ENCODE measurements at regions not wholly inside any gene's neighbourhood (a gene's known extent, or its start where the extent isn't known, plus 50 kb on each side); places are given as distances from the start of the nearest gene placed in this dataset.

- H3K27me3 ChIP-seq (ENCODE audit: control insufficient read depth in 4 of 4, insufficient read depth in 4 of 4, low read length in 3 of 4): no peaks in the 10 kb centered on the region
- no peak overlapping the region for H3K9ac ChIP-seq (ENCODE audit: low read depth in 1 of 2, low read length in 2 of 2)
- peak overlapping the region; percentile 48 to 71 for H3K27ac ChIP-seq (ENCODE audit: low read depth in 1 of 2, low read length in 2 of 2)
These were observed 161.3 kb upstream of the GGTLC1 start for GRCh38 chr20:24149881-24150307.

More at GRCh38 chr20:24149881-24150307, 161.3 kb upstream of the GGTLC1 start:
- TF ChIP-seq JUND (IDR thresholded peaks at IDR 0.05) (peak in 1 of 2 donors; percentile 88), RAD21 (IDR thresholded peaks at IDR 0.05) (peak; percentile 71 to 76), ATF3 (IDR thresholded peaks at IDR 0.05) (no peak), SP1 (IDR thresholded peaks at IDR 0.05) (peak; percentile 90), REST (IDR thresholded peaks at IDR 0.05) (peak; percentile 44), YY1 (IDR thresholded peaks at IDR 0.05) (peak; percentile 83), MAX (IDR thresholded peaks at IDR 0.05) (peak; percentile 95), ZBTB33 (IDR thresholded peaks at IDR 0.05) (peak; percentile 88), CTCF (IDR thresholded peaks at IDR 0.05; ENCODE audit: low read depth, low read length, missing input control) (peak; percentile 87), EGR1 (IDR thresholded peaks at IDR 0.05; ENCODE audit: low read depth in 2 of 2) (peak in 1 of 2 donors; percentile 71), RXRA (IDR thresholded peaks at IDR 0.05) (peak; percentile 91 to 95), FOXA1 (IDR thresholded peaks at IDR 0.05) (peak; percentile 74), HNF4A (conservative IDR thresholded peaks at IDR 0.05) (peak; percentile 94 to 97), TAF1 (conservative IDR thresholded peaks at IDR 0.05) (no peak), FOXA2 (IDR thresholded peaks at IDR 0.05) (peak; percentile 91), HNF4G (IDR thresholded peaks at IDR 0.05) (peak; percentile 72), GABPA (IDR thresholded peaks at IDR 0.05 in 1 of 2, conservative IDR thresholded peaks at IDR 0.05 in 1 of 2) (no peak), NR2F2 (IDR thresholded peaks at IDR 0.05) (no peak)
- H3K4me3 ChIP-seq (ENCODE audit: low read depth in 1 of 3, low read length in 3 of 3): no peak overlapping the region
- peak; percentile 35 for DNase-seq (ENCODE audit: low spot score)
- no peaks in the 10 kb centered on the region for H3K9me3 ChIP-seq (ENCODE audit: control insufficient read depth in 4 of 4, low read length in 3 of 4)
- H3K4me1 ChIP-seq (ENCODE audit: control insufficient read depth in 4 of 4, insufficient read depth in 4 of 4, low read length in 3 of 4): peaks cover 0 to 22% (median 21%) of the 10 kb centered on the region in 4 donors
- H3K36me3 ChIP-seq (ENCODE audit: control insufficient read depth in 4 of 4, insufficient read depth in 3 of 4, low read depth in 1 of 4, low read length in 3 of 4): no peaks in the 10 kb centered on the region
- 25% methylated on average over 10 of the region's 10 CpGs for WGBS
